WTC11 (cell line): ENCODE measurements at regions not wholly inside any gene's neighbourhood (a gene's known extent, or its start where the extent isn't known, plus 50 kb on each side); places are given as distances from the start of the nearest gene placed in this dataset.

Source experiments
- ATAC-seq: fragments of 200-7000 bp; cut with Tn5 transposase; 2 replicates; pipeline ENCODE4 v1.10.0; 2021; ENCODE audit warnings: mild to moderate bottlenecking, moderate library complexity
- CTCF ChIA-PET: fragments of 300-600 bp; sonication (Branson Sonifier 250); formaldehyde crosslinking; loops from one replicate; lab custom pipeline; 2021; ENCODE audit warnings: antibody characterized with exemption; lab: Charles Lee
- POLR2A ChIA-PET: fragments of 350-600 bp; sonication (Branson Sonifier 250); formaldehyde crosslinking; loops from one replicate; lab custom pipeline; 2021; ENCODE audit warnings: antibody characterized with exemption; lab: Charles Lee
- DNase-seq: peaks from one replicate; pipeline ENCODE4 v3.0.0; 2021; ENCODE audit warnings: low spot score
- H3K27ac Mint-ChIP-seq: 2 replicates; pipeline ENCODE4 v1.8.0; 2021; ENCODE audit warnings: mixed read lengths
- H3K27me3 Mint-ChIP-seq: 2 replicates; pipeline ENCODE4 v1.8.0; 2021; ENCODE audit warnings: low read depth, mild to moderate bottlenecking, moderate library complexity, mixed read lengths
- H3K36me3 Mint-ChIP-seq: 2 replicates; pipeline ENCODE4 v1.8.0; 2021; ENCODE audit warnings: mixed read lengths
- H3K4me1 Mint-ChIP-seq: 2 replicates; pipeline ENCODE4 v1.8.0; 2022; ENCODE audit warnings: mixed read lengths
- H3K4me3 Mint-ChIP-seq: 2 replicates; pipeline ENCODE4 v1.8.0; 2021; ENCODE audit warnings: mild to moderate bottlenecking, moderate library complexity, mixed read lengths
- H3K9me3 Mint-ChIP-seq: 2 replicates; pipeline ENCODE4 v1.8.0; 2021; ENCODE audit warnings: mixed read lengths
- ATF2 ChIP-seq: sonication (generic); formaldehyde crosslinking; IDR thresholded peaks from 2 replicates; pipeline ENCODE4 v1.8.1; 2022; ENCODE audit warnings: low read depth, missing genetic modification reagents, borderline replicate concordance
- ATF6 ChIP-seq: sonication (generic); formaldehyde crosslinking; IDR thresholded peaks from 2 replicates; pipeline ENCODE4 v1.8.1; 2023; ENCODE audit warnings: mild to moderate bottlenecking, missing genetic modification reagents
- E2F1 ChIP-seq: sonication (generic); formaldehyde crosslinking; IDR thresholded peaks from 2 replicates; pipeline ENCODE4 v1.8.0; 2022; ENCODE audit warnings: mild to moderate bottlenecking, missing genetic modification reagents
- E2F4 ChIP-seq: sonication (generic); formaldehyde crosslinking; IDR thresholded peaks from 2 replicates; pipeline ENCODE4 v1.8.1; 2022; ENCODE audit warnings: low read depth, mild to moderate bottlenecking, moderate library complexity, missing genetic modification reagents, borderline replicate concordance
- FOXJ3 ChIP-seq: sonication (generic); formaldehyde crosslinking; IDR thresholded peaks from 2 replicates; pipeline ENCODE4 v1.9.0; 2021; ENCODE audit warnings: missing genetic modification reagents, mild to moderate bottlenecking, borderline replicate concordance
- FOXP1 ChIP-seq: sonication (generic); formaldehyde crosslinking; IDR thresholded peaks from 2 replicates; pipeline ENCODE4 v1.8.0; 2022; ENCODE audit warnings: missing genetic modification reagents, mild to moderate bottlenecking, moderate library complexity, borderline replicate concordance
- GRHL2 ChIP-seq: fragments of 250-450 bp; sonication (Bioruptor Pico); IDR thresholded peaks from 2 replicates; pipeline ENCODE4 v1.8.0; 2022; ENCODE audit warnings: mild to moderate bottlenecking, moderate library complexity; ENCODE audit not compliant: insufficient replicate concordance, severe bottlenecking
- HMGA2 ChIP-seq: fragments of 250-450 bp; sonication (Bioruptor Pico); IDR thresholded peaks from 2 replicates; pipeline ENCODE4 v1.4.0; 2021; ENCODE audit warnings: mild to moderate bottlenecking, moderate library complexity
- IRF2 ChIP-seq: sonication (generic); formaldehyde crosslinking; IDR thresholded peaks from 2 replicates; pipeline ENCODE4 v1.8.0; 2022; ENCODE audit warnings: low read depth, missing genetic modification reagents, borderline replicate concordance
- JAZF1 ChIP-seq: fragments of 250-450 bp; sonication (Bioruptor Pico); IDR thresholded peaks from 2 replicates; pipeline ENCODE4 v1.9.0; 2021; ENCODE audit warnings: moderate library complexity, mild to moderate bottlenecking, inconsistent platforms
- MAX ChIP-seq: sonication (generic); formaldehyde crosslinking; IDR thresholded peaks from 2 replicates; pipeline ENCODE4 v1.8.0; 2022; ENCODE audit warnings: mild to moderate bottlenecking, missing genetic modification reagents
- MLX ChIP-seq: sonication (generic); formaldehyde crosslinking; IDR thresholded peaks from 2 replicates; pipeline ENCODE4 v1.8.1; 2023; ENCODE audit warnings: mild to moderate bottlenecking, missing genetic modification reagents, moderate library complexity
- MYBL2 ChIP-seq: sonication (generic); formaldehyde crosslinking; IDR thresholded peaks from 2 replicates; pipeline ENCODE4 v1.8.1; 2023; ENCODE audit warnings: mild to moderate bottlenecking, moderate library complexity, missing genetic modification reagents
- NR1H2 ChIP-seq: sonication (generic); formaldehyde crosslinking; IDR thresholded peaks from 2 replicates; pipeline ENCODE4 v1.9.0; 2021; ENCODE audit warnings: mild to moderate bottlenecking, moderate library complexity, missing genetic modification reagents
- PRDM15 ChIP-seq: sonication (generic); formaldehyde crosslinking; IDR thresholded peaks from 2 replicates; pipeline ENCODE4 v1.8.0; 2022; ENCODE audit warnings: missing genetic modification reagents
- SP1 ChIP-seq: sonication (generic); formaldehyde crosslinking; conservative IDR thresholded peaks from 2 replicates; pipeline ENCODE4 v1.8.1; 2022; ENCODE audit warnings: missing genetic modification reagents
- ZNF121 ChIP-seq: sonication (generic); formaldehyde crosslinking; IDR thresholded peaks from 2 replicates; pipeline ENCODE4 v1.8.0; 2023; ENCODE audit warnings: missing genetic modification reagents
- ZNF219 ChIP-seq: sonication (generic); formaldehyde crosslinking; IDR thresholded peaks from 2 replicates; pipeline ENCODE4 v1.8.0; 2023; ENCODE audit warnings: missing genetic modification reagents, mild to moderate bottlenecking, borderline replicate concordance
- ZNF263 ChIP-seq: sonication (generic); formaldehyde crosslinking; IDR thresholded peaks from 2 replicates; pipeline ENCODE4 v1.8.1; 2022; ENCODE audit warnings: low read depth, mild to moderate bottlenecking, moderate library complexity, missing genetic modification reagents

- TF ChIP-seq ATF6 (CRISPR knock-in tag) (no peak), FOXJ3 (no peak), FOXP1 (CRISPR knock-in tag) (no peak), MYBL2 (CRISPR knock-in tag) (no peak), JAZF1 (CRISPR knock-in tag) (no peak), ATF2 (no peak), ZNF121 (CRISPR knock-in tag) (no peak), GRHL2 (no peak), SP1 (no peak), MLX (no peak)
Measured at GRCh38 chr2:210955591-210955990, 399.2 kb downstream of the CPS1 start (continued).

GRCh38 chr2:210956101-210956500 lies 399.7 kb downstream of the CPS1 start:
- ChIA-PET POLR2A (no interaction called here), CTCF (no interaction called here)
- Mint-ChIP-seq H3K27me3 (no peaks in the 10 kb centered on the region; the same call in 1 of the 2 replicates), H3K9me3 (no peaks in the 10 kb centered on the region), H3K4me3 (no peak overlapping the region), H3K36me3 (no peaks in the 10 kb centered on the region)
- TF ChIP-seq ZNF263 (CRISPR knock-in tag) (no peak), MAX (CRISPR knock-in tag) (no peak), E2F1 (CRISPR knock-in tag) (no peak), NR1H2 (no peak), JAZF1 (CRISPR knock-in tag) (no peak), HMGA2 (CRISPR knock-in tag) (no peak), PRDM15 (CRISPR knock-in tag) (no peak)
- TF ChIP-seq, all 79 proteins: peak for 0
- Mint-ChIP-seq H3K4me1 (no peaks in the 10 kb centered on the region), H3K27ac (no peak overlapping the region)
- DNase-seq: no peak
- no peak for ATAC-seq

- TF ChIP-seq ATF6 (CRISPR knock-in tag) (no peak), ATF2 (no peak), ZNF219 (CRISPR knock-in tag) (no peak), IRF2 (CRISPR knock-in tag) (no peak), E2F4 (CRISPR knock-in tag) (no peak)
- TF ChIP-seq, all 79 proteins: peak for 0
- H3K9me3 Mint-ChIP-seq: no peaks in the 10 kb centered on the region
- no peaks in the 10 kb centered on the region for H3K27me3 Mint-ChIP-seq
Measured at GRCh38 chr2:210961249-210961648, 404.9 kb downstream of the CPS1 start.

More at GRCh38 chr2:210961249-210961648, 404.9 kb downstream of the CPS1 start:
- CTCF ChIA-PET: no interaction called here
- DNase-seq (no peak), ATAC-seq (no peak)
- POLR2A ChIA-PET: no interaction called here
- H3K36me3 Mint-ChIP-seq: no peaks in the 10 kb centered on the region
- H3K4me1 Mint-ChIP-seq: no peaks in the 10 kb centered on the region
- no peak overlapping the region for H3K27ac Mint-ChIP-seq
- H3K4me3 Mint-ChIP-seq: no peak overlapping the region
